K562 (cell line): ENCODE measurements at regions not wholly inside any gene's neighbourhood (a gene's known extent, or its start where the extent isn't known, plus 50 kb on each side); places are given as distances from the start of the nearest gene placed in this dataset.

Experiments
- ATAC-seq: fragments of 200-7000 bp; cut with Tn5 transposase; 3 replicates; pipeline ENCODE4 v1.9.1; 2020; ENCODE audit warnings: moderate library complexity
- BruUV-seq: library from RNA; stranded (reverse); fragments of 400-500 nt; replicated peaks from 2 replicates; lab custom pipeline; 2021; lab: Mats Ljungman, UMichigan
- CTCF ChIA-PET: fragments of 300-600 bp; formaldehyde crosslinking; extraction: SDS; loops from one replicate; lab custom pipeline; 2021; ENCODE audit warnings: low intra/inter-chr PET ratio; lab: Yijun Ruan, JAX
- POLR2A ChIA-PET: fragments of 300-600, 350-650 bp; sonication (Branson Sonifier 250); formaldehyde crosslinking; extraction: SDS; loops from one replicate; lab custom pipeline; 2021; ENCODE audit warnings: antibody characterized with exemption, inconsistent platforms; lab: Yijun Ruan, JAX
- DNase-seq, 4 experiments: peaks; one replicate each; pipeline versions ENCODE4 v3.0.0 to v3.0.0-alpha.2; 2011 to 2018; ENCODE audit warnings: low spot score in 3 of 4, mixed read lengths in 3 of 4; ENCODE audit errors: extremely low read depth in 1 of 4
- FAIRE-seq: peaks from 2 replicates; lab custom pipeline; 2011; peaks lifted over from hg19 to GRCh38; lab: Jason Lieb, UNC
- H2AFZ ChIP-seq: 2 replicates; pipeline ENCODE4 v1.6.0; 2011; ENCODE audit warnings: low read depth, low read length, control low read depth, inconsistent platforms
- H3K27ac ChIP-seq: fragments of 200-600 bp; 3 replicates; pipeline ENCODE4 v1.8.0; 2011; ENCODE audit warnings: low read depth, mild to moderate bottlenecking, control low read depth, inconsistent platforms, low read length, moderate library complexity, mixed read lengths; ENCODE audit errors: extremely low read depth
- H3K27me3 ChIP-seq, 2 experiments: fragments of 300-600 bp in 1 of 2; 2 replicates in 1 of 2; 3 replicates in 1 of 2; pipeline versions ENCODE4 v1.6.0 to v1.8.0; 2011; ENCODE audit warnings: inconsistent platforms in 2 of 2, low read length in 2 of 2, mild to moderate bottlenecking in 1 of 2, mixed read lengths in 1 of 2, moderate library complexity in 1 of 2; ENCODE audit not compliant: control insufficient read depth in 2 of 2, insufficient read depth in 2 of 2
- H3K36me3 ChIP-seq: fragments of 300-600 bp; 3 replicates; pipeline ENCODE4 v1.8.0; 2011; ENCODE audit warnings: mild to moderate bottlenecking, low read length, inconsistent platforms; ENCODE audit not compliant: control insufficient read depth, insufficient read depth
- H3K4me1 ChIP-seq, 2 experiments: fragments of 200-600 bp in 1 of 2; replicated peaks in 1 of 2; 2 replicates in 1 of 2; 3 replicates in 1 of 2; pipeline versions ENCODE4 v1.5.1 to v1.8.0; 2011; ENCODE audit warnings: inconsistent platforms in 2 of 2, low read length in 2 of 2, mild to moderate bottlenecking in 1 of 2, mixed read lengths in 1 of 2, moderate library complexity in 1 of 2; ENCODE audit not compliant: control insufficient read depth in 2 of 2, insufficient read depth in 2 of 2
- H3K4me2 ChIP-seq: 2 replicates; pipeline ENCODE4 v1.6.1; 2011; ENCODE audit warnings: low read length, control low read depth, inconsistent platforms, mixed read lengths; ENCODE audit not compliant: insufficient read depth
- H3K4me3 ChIP-seq: fragments of 200-600 bp; sonication (generic), shearing (Covaris generic); 2 replicates; pipeline ENCODE4 v1.5.1; 2016; ENCODE audit warnings: control low read depth, inconsistent platforms
- H3K79me2 ChIP-seq: fragments of 200-600 bp; 3 replicates; pipeline ENCODE4 v1.8.0; 2011; ENCODE audit warnings: low read length, inconsistent platforms; ENCODE audit not compliant: control insufficient read depth, insufficient read depth
- H3K9ac ChIP-seq, 2 experiments: 2 replicates each; pipeline versions ENCODE4 v1.6.0 to v1.6.1; 2011; ENCODE audit warnings: low read depth in 2 of 2, low read length in 2 of 2, control low read depth in 1 of 2, inconsistent platforms in 1 of 2, mild to moderate bottlenecking in 1 of 2, mixed read lengths in 1 of 2; ENCODE audit not compliant: insufficient read depth in 1 of 2
- H3K9me1 ChIP-seq: one replicate; pipeline ENCODE4 v1.6.0; 2011; ENCODE audit warnings: inconsistent platforms, mild to moderate bottlenecking, low read length, moderate library complexity; ENCODE audit not compliant: control insufficient read depth, insufficient read depth
- H3K9me3 ChIP-seq: replicated peaks from 2 replicates; pipeline ENCODE4 v1.5.1; 2011; ENCODE audit warnings: low read depth, low read length, inconsistent platforms; ENCODE audit not compliant: control insufficient read depth, insufficient read depth
- H4K20me1 ChIP-seq: replicated peaks from 2 replicates; pipeline ENCODE4 v1.6.1; 2011; ENCODE audit warnings: low read length, inconsistent platforms, mixed read lengths; ENCODE audit not compliant: control insufficient read depth, insufficient read depth
- ARID2 ChIP-seq: fragments of 450-650 bp; IDR thresholded peaks from 2 replicates; pipeline ENCODE4 v1.6.1; 2017; ENCODE audit warnings: antibody characterized with exemption, mild to moderate bottlenecking
- CBFA2T2 ChIP-seq: fragments of 450-650 bp; conservative IDR thresholded peaks from 2 replicates; pipeline ENCODE4 v1.6.1; 2017; ENCODE audit warnings: mild to moderate bottlenecking
- CBFA2T3 ChIP-seq: fragments of 450-650 bp; IDR thresholded peaks from 2 replicates; pipeline ENCODE4 v1.6.1; 2017
- ID3 ChIP-seq, 2 experiments: fragments of 250-450 bp in 1 of 2; fragments of 450-650 bp in 1 of 2; sonication (Bioruptor Pico) in 1 of 2; IDR thresholded peaks; 2 replicates each; pipeline versions ENCODE4 v1.6.1 to v1.8.0; 2016 to 2021; ENCODE audit warnings: mild to moderate bottlenecking in 2 of 2, moderate library complexity in 2 of 2, missing compliant biosample characterization in 1 of 2, missing genetic modification characterization in 1 of 2
- KLF6 ChIP-seq: fragments of 250-450 bp; sonication (Bioruptor Pico); IDR thresholded peaks from 2 replicates; pipeline ENCODE4 v1.4.0; 2020; ENCODE audit warnings: mild to moderate bottlenecking, moderate library complexity, borderline replicate concordance
- RB1 ChIP-seq: fragments of 450-650 bp; IDR thresholded peaks from 2 replicates; pipeline ENCODE4 v1.6.1; 2017; ENCODE audit warnings: low read depth, mild to moderate bottlenecking
- SRSF1 ChIP-seq: fragments of 200-400 bp; formaldehyde crosslinking; IDR thresholded peaks from 2 replicates; pipeline ENCODE4 v1.6.1; 2017; ENCODE audit warnings: mild to moderate bottlenecking, low read depth, low read length, moderate library complexity
- TCF7 ChIP-seq: sonication (generic); IDR thresholded peaks from 2 replicates; pipeline ENCODE4 v1.6.1; 2016; ENCODE audit warnings: antibody characterized with exemption, borderline replicate concordance
- TEAD4 ChIP-seq, 2 experiments: sonication (generic) in 1 of 2; formaldehyde crosslinking in 1 of 2; IDR thresholded peaks; 2 replicates each; pipeline versions ENCODE4 v1.6.1 to v1.8.0; 2012 to 2022; ENCODE audit warnings: borderline replicate concordance in 1 of 2, inconsistent platforms in 1 of 2, low read length in 1 of 2, mild to moderate bottlenecking in 1 of 2, missing genetic modification reagents in 1 of 2
- ZNF23 ChIP-seq: fragments of 250-450 bp; sonication (Bioruptor Pico); IDR thresholded peaks from 2 replicates; pipeline ENCODE4 v1.4.0; 2020; ENCODE audit warnings: mild to moderate bottlenecking
- ZNF354B ChIP-seq: fragments of 250-450 bp; sonication (Bioruptor Pico); IDR thresholded peaks from 2 replicates; pipeline ENCODE4 v1.4.0; 2020
- WGBS: fragments of 100-300 bp; shearing (Covaris generic); methylation state at CpG from one replicate; pipeline ENCODE4 v1.1.6; 2016; ENCODE audit warnings: low coverage, mixed read lengths; ENCODE audit not compliant: insufficient coverage; ENCODE audit errors: missing lambda C conversion rate; 5-methylcytosine and 5-hydroxymethylcytosine counted together
- in situ Hi-C: fragments of 300-500 bp; cut with MboI; formaldehyde crosslinking; loops from 4 replicates; pipeline ENCODE4 v1.15.0; 2018; ENCODE audit warnings: inconsistent platforms, mixed read lengths
- intact Hi-C: fragments of 100-400 bp; cut with micrococcal nuclease; formaldehyde crosslinking; loops from 2 replicates; pipeline ENCODE4 v1.14.2; 2022
- TF ChIP-seq, protein P1 (sequence below): fragments of 450-650 bp; conservative IDR thresholded peaks from 2 replicates; pipeline ENCODE4 v1.6.1; 2016; ENCODE audit warnings: missing genetic modification characterization, low read depth, mild to moderate bottlenecking, control low read depth, missing compliant biosample characterization

- no peaks in the 10 kb centered on the region for H3K9me3 ChIP-seq
- H3K27ac ChIP-seq = no peak overlapping the region
- TF ChIP-seq RB1 (no peak), ARID2 (no peak), KLF6 (no peak), ZNF23 (CRISPR knock-in tag) (no peak), SRSF1 (no peak), ZNF354B (CRISPR knock-in tag) (no peak), TEAD4 (IDR thresholded peaks at IDR 0.05; ENCODE audit: low read length) (no peak), TEAD4 (CRISPR knock-in tag; IDR thresholded peaks at IDR 0.05; ENCODE audit: borderline replicate concordance) (no peak), TCF7 (no peak), ID3 (CRISPR knock-in tag; IDR thresholded peaks at IDR 0.05) (no peak), ID3 (tag; IDR thresholded peaks at IDR 0.05) (no peak), CBFA2T2 (no peak), CBFA2T3 (no peak)
- TF ChIP-seq, protein P1, sequence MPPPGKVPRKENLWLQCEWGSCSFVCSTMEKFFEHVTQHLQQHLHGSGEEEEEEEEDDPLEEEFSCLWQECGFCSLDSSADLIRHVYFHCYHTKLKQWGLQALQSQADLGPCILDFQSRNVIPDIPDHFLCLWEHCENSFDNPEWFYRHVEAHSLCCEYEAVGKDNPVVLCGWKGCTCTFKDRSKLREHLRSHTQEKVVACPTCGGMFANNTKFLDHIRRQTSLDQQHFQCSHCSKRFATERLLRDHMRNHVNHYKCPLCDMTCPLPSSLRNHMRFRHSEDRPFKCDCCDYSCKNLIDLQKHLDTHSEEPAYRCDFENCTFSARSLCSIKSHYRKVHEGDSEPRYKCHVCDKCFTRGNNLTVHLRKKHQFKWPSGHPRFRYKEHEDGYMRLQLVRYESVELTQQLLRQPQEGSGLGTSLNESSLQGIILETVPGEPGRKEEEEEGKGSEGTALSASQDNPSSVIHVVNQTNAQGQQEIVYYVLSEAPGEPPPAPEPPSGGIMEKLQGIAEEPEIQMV = no peak
- no peak overlapping the region for H3K4me2 ChIP-seq
- ChIA-PET POLR2A (no interaction called here), CTCF (interaction anchor here (1.4 kb wide), 1 partner anchor 437 kb away, joined by 3 read pairs; no protein-coding TSS in a partner anchor)
- H3K79me2 ChIP-seq = no peaks in the 10 kb centered on the region
- H3K4me3 ChIP-seq = no peak overlapping the region
- DNase-seq = no peak
- H3K9ac ChIP-seq = no peak overlapping the region
- WGBS = 8% methylated on average over 4 of the region's 8 CpGs
- H3K4me1 ChIP-seq = no peaks in the 10 kb centered on the region; a peak in 1 of 5 replicates
- H4K20me1 ChIP-seq = no peaks in the 10 kb centered on the region
- H3K9me1 ChIP-seq = no peaks in the 10 kb centered on the region
- BruUV-seq = no TSS peak
- intact Hi-C loops (loop anchor here (10.0 kb wide), 1 partner anchor 284 kb away; no protein-coding TSS in a partner anchor), in situ Hi-C loops (loop anchor here (5.0 kb wide), 1 partner anchor 431 kb away; no protein-coding TSS in a partner anchor)
- no peaks in the 10 kb centered on the region for H3K36me3 ChIP-seq
- no peak for ATAC-seq
- H3K27me3 ChIP-seq = peaks cover 5 to 22% of the 10 kb centered on the region in 2 experiments; a peak in 4 of 5 replicates
- no peak for FAIRE-seq
- no peak overlapping the region for H2AFZ ChIP-seq
Observed at GRCh38 chr12:12018454-12018853, 52.3 kb upstream of the BCL2L14 start.
